Neural progenitor cell (in vitro differentiated cells): ENCODE measurements at regions not wholly inside any gene's neighbourhood (a gene's known extent, or its start where the extent isn't known, plus 50 kb on each side); places are given as distances from the start of the nearest gene placed in this dataset.

Source experiments
- CTCF ChIP-seq: fragments of 200-600 bp; sonication (generic); IDR thresholded peaks from 2 replicates; pipeline ENCODE4 v1.5.1; 2017; ENCODE audit warnings: antibody characterized with exemption, mild to moderate bottlenecking
- EZH2 ChIP-seq: fragments of 200-600 bp; sonication (generic); IDR thresholded peaks from 2 replicates; pipeline ENCODE4 v1.6.1; 2017; ENCODE audit warnings: antibody characterized with exemption, mild to moderate bottlenecking, moderate library complexity
- EZH2phosphoT487 ChIP-seq: fragments of 200-600 bp; sonication (generic); IDR thresholded peaks from 2 replicates; pipeline ENCODE4 v1.6.1; 2017; ENCODE audit warnings: antibody characterized with exemption

GRCh38 chr16:65489531-65490023 is 367.7 kb upstream of the CDH11 start:
- TF ChIP-seq CTCF (no peak), EZH2 (no peak), EZH2phosphoT487 (no peak)
